ENCODE measurements at regions not wholly inside any gene's neighbourhood (a gene's known extent, or its start where the extent isn't known, plus 50 kb on each side); places are given as distances from the start of the nearest gene placed in this dataset.

DNA sequence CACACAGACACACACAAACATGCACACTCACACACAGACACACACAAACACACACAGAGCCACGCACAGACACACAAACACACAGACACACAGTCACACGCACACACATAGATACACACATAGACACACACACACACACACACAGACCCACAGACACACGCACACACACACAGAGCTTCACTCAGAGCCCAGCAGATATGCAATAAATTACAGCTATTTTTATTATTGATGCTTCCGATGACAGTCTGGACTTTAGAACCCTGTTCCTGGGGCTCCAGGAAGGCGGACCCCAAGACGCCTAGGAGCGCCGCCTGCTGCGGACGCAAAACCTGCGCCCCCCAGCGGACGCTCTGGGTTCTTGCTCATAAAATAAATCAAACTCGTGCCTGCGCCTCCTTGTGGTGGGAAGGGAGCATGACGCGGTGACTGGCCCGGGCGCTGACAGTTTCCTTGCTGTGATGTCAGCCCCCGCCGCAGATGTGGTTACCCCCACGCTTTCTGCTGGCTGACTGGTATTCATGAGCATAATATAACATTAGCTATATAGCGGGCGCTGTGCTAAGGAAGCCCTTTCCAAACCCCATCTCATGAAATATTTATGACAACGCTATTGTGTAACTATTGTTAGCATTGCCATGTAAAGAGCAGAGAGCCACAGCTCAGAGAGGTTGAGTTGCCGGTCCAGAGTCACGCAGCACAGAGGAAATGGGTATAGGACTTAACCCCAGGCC, 64.4 kb upstream of the TM9SF2 start:
- peak; percentile 60 for DNase-seq

DNA sequence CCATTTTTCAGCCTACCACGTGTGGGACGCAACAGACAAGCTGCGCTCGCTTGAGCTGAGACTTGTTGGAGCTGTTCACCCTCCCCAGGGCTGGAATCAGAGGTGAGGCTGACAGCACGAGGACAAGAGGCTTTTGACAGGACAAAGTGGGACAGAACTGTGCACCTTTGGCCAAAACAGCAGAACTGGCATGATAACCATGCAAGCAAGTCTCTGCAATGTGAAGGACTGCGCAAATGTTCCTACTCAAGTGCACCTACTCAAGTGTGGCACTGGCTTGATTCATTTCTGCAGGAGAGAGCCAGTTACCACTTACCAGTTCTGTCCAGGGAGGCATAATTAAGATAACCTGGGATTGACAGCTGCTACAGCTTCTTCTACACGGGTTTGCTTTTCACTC, 62.2 kb upstream of the TM9SF2 start:
- no peak for DNase-seq

DNA sequence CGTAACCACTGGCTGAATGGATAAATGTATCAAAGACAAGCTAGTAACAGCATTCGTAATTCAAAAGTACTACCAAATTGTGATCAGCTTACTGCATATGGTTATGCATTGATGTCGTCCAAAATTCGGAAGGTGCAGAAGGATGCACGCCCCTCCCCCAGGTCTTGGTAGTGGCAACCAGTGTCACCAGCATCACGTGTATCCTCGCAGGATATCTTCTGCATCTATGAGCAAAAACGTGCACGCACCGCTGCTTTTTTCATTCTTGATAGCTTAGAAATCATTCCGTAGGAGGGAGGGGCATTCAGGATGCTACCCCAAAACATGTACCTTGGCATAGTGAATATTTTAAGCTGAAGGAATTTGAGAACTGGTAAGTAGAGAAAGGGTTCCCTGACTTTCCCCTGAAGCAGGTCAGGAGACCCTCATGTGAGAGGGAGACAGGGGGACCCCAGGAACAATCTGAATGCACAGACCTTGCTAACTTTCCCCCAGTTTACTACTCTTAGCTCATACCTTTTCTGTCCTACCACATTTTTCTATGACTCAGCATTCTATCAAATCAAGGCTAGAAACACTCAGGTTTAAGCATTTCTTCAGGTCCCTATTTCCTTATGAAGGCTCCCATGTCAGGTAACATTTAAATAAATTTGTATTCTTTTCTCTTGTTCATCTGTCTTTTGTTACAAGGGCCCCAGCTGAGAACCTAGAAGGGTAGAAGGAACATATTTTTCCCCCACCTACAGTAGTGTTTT, 61.2 kb upstream of the TM9SF2 start:
- no peak for DNase-seq

DNA sequence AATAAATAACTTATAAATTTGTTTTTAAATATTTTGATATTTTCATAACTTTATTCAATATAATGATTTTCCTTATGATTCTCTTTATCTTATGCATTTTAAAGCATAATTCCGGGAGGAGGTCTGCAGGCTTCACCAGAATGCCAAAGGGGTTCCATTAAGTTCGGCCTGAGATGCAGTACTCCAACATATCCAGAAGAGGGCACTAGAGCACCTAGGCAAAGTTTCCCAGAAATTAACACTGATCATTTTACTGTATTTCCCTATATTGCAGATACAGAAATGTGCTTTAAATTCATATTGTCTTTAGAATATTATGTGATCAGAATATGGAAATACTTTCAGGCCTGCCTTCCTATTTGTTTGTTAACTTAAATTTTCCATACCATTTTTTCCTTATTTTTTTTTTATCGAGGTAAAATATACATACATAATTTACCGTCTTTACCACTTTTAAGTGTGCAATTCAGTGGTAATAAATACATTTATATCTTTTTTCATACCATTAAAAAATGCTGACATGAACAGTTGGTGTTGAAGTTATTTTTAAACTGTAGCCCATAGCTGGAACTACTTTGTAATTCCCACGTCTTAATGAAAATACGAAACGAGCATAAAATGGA, 58.9 kb upstream of the TM9SF2 start:
- peak; percentile 4 for DNase-seq

DNA sequence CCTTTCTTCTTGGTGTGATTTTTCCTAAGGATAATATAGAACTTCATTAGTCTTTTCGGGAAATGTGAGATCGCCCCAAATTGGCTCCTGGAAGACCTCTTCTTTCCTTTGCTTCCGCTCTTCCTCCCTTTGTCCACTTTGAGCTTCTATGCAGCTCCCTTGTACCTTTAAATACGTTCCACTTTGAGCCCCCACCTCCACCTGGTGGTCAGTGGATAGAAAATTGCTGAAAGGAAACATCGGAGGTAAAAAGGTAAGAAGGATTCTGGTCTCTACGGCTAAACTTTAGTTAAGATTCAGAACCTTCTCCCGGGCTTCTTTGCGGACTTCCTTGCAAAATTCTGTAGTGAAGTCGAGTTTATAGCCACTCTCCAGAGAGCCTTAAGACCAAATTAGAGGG, 55.0 kb upstream of the TM9SF2 start:
- no peak for DNase-seq

DNA sequence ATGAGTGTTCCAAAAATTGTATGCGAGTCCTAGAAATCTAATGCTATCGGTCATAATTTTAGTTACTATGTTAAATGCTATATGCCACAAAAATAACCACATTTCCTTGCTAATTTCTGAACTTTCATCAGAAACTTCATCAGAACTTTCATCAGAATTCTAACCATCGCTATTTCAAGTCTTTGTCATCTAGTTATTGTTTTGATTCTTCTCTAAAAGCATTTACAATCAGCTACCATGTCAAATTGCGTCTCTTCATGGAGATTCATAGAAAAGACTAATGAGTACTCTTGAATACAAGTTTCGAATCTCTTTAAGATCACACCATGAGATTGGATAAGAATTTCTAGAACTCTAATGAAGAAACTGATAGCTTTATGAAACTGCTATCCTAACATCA, 52.7 kb upstream of the TM9SF2 start:
- DNase-seq, result no peak

DNA sequence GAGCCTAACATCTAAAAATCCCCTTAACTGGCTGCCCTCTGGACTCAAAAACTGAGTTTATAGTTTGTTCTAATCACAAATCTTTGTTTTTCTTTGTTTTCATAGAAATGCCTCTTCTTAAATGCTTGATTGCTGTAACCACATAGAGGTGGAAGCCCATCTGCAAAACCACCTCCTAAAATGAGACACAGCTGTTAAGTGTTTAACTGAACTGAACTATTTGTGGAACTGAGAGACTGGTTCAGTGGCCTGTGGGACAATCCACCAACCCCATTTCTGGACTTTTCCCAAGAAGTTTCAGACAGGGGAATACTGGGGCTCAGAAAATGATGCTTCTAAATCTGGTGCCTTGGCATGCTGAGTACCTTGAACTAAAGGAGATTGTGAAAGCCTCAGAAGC, 50.9 kb upstream of the TM9SF2 start:
- DNase-seq, result no peak
